ENCODE measurements at regions not wholly inside any gene's neighbourhood (a gene's known extent, or its start where the extent isn't known, plus 50 kb on each side); places are given as distances from the start of the nearest gene placed in this dataset.
A peak's percentile ranks its signal among the peaks of the same experiment; 100 is the strongest.

DNA sequence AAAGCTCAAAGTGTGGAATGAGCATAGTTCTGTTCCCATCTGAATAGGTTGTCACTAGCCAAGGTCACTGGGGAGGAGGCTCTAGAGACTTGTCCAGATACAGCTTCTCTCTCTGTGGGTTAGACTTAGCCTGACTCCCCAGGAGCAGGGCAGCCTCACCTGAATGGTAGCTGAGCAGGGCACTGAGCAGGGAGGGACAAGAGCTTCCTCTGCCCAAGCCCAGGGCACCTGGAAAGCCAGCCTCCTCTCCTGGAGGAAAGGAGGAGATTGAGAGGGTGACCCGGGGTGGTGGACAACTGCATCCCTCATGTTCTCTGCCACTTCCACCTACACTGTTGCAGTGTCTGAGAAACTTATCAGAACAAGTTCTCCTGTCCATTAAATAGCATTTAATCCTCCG lies 59.0 kb upstream of the F3 start:
- TF ChIP-seq, protein P1, sequence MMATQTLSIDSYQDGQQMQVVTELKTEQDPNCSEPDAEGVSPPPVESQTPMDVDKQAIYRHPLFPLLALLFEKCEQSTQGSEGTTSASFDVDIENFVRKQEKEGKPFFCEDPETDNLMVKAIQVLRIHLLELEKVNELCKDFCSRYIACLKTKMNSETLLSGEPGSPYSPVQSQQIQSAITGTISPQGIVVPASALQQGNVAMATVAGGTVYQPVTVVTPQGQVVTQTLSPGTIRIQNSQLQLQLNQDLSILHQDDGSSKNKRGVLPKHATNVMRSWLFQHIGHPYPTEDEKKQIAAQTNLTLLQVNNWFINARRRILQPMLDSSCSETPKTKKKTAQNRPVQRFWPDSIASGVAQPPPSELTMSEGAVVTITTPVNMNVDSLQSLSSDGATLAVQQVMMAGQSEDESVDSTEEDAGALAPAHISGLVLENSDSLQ (IDR thresholded peaks at IDR 0.05): no peak
- TF ChIP-seq ZNF384 (IDR thresholded peaks at IDR 0.05): no peak
- TF ChIP-seq CTBP1 (IDR thresholded peaks at IDR 0.05; ENCODE audit: borderline replicate concordance): no peak
- no peak for TF ChIP-seq FOXM1 (IDR thresholded peaks at IDR 0.05; ENCODE audit: borderline replicate concordance)
- no peak for TF ChIP-seq ARNT (IDR thresholded peaks at IDR 0.05)
- no peak for TF ChIP-seq NFRKB (IDR thresholded peaks at IDR 0.05)
- TF ChIP-seq SP1 (IDR thresholded peaks at IDR 0.05): no peak
- TF ChIP-seq SUZ12 (IDR thresholded peaks at IDR 0.05): no peak
- TF ChIP-seq ELF4 (IDR thresholded peaks at IDR 0.05): no peak
- TF ChIP-seq FOXK2 (IDR thresholded peaks at IDR 0.05): no peak
- TF ChIP-seq FOXA1 (IDR thresholded peaks at IDR 0.05): no peak
- TF ChIP-seq BHLHE40 (IDR thresholded peaks at IDR 0.05; ENCODE audit: borderline replicate concordance): no peak
- CTCF ChIA-PET: interaction anchor here (1.2 kb wide), 1 partner anchor 12 kb away, joined by 3 read pairs; no protein-coding TSS in a partner anchor
- POLR2A ChIA-PET: no interaction called here
- no peak for DNase-seq (ENCODE audit: extremely low spot score)

DNA sequence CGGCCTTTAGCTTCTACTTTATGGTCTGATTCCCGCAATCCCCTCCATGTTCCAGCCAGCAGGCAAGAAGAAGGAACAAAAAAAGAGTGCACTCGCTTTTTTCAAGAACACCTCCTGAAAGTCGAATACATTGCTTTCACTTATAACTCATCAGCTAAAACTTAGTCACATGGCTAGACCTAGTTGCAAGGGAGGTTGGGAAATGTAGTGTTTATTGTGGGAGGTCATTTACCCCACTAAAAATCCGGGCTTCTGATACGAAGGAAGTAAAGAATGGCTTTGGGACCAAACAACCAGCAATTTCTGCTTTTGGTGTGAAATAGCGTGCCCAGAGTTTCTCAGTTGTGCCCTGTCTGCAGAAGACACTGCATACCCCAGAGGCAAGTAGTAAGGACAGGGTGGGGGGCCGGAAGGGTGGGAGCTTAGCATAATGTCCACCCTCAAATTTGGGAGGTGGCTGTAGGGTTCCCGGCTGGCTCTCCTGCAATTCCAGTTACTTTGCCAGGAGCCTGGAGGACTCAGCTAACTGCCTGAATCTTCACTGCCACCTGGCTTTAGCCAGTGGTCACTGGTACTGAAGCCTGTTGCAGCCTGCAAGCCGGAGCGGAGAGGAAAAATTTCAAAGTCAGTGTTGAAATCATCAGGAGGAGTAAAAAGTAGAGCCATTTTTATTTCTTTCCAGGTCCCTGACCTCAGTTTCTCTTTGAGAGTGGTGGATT lies 57.7 kb upstream of the F3 start:
- CTCF ChIA-PET: interaction anchor here (1.2 kb wide), 1 partner anchor 11 kb away, joined by 3 read pairs; no protein-coding TSS in a partner anchor

DNA sequence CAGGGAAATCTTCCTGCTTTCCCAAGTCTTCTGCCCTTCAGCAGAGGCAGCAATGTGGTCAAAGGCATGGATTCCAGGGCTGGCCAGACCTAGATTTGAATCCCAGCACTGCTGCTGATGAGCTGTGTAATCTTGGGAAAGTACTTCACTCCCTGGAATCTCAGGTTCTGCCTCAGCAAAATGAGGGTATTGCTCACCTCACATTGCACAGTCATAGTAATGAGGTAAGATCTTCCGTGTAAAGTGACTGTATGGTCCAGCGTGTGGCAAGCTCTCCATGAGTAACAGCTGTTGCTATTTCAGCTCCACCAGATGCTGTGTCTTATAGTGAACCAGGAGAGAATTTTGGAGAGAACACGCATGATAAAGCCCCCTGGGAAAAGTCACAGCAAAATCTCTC lies 56.1 kb upstream of the F3 start:
- CTCF ChIA-PET: no interaction called here
- DNase-seq (ENCODE audit: extremely low spot score): no peak
- POLR2A ChIA-PET: no interaction called here
- TF ChIP-seq FOXK2 (IDR thresholded peaks at IDR 0.05) (no peak), NFRKB (IDR thresholded peaks at IDR 0.05) (no peak), ELF4 (IDR thresholded peaks at IDR 0.05) (no peak), HDGF (IDR thresholded peaks at IDR 0.05; ENCODE audit: borderline replicate concordance) (no peak), TARDBP (IDR thresholded peaks at IDR 0.05) (no peak), SUZ12 (IDR thresholded peaks at IDR 0.05) (no peak), ZNF384 (IDR thresholded peaks at IDR 0.05) (no peak), FOXM1 (IDR thresholded peaks at IDR 0.05; ENCODE audit: borderline replicate concordance) (no peak), ARNT (IDR thresholded peaks at IDR 0.05) (no peak), SP1 (IDR thresholded peaks at IDR 0.05) (no peak), BHLHE40 (IDR thresholded peaks at IDR 0.05; ENCODE audit: borderline replicate concordance) (no peak), FOXA1 (IDR thresholded peaks at IDR 0.05) (no peak), CTBP1 (IDR thresholded peaks at IDR 0.05; ENCODE audit: borderline replicate concordance) (no peak), LEF1 (IDR thresholded peaks at IDR 0.05; ENCODE audit: borderline replicate concordance) (no peak), L3MBTL2 (conservative IDR thresholded peaks at IDR 0.05) (no peak)
- TF ChIP-seq, protein P1 (IDR thresholded peaks at IDR 0.05): no peak

More for the DNA sequence above, 57.7 kb upstream of the F3 start:
- TF ChIP-seq SP1 (IDR thresholded peaks at IDR 0.05) (no peak), FOXK2 (IDR thresholded peaks at IDR 0.05) (no peak), TARDBP (IDR thresholded peaks at IDR 0.05) (no peak), L3MBTL2 (conservative IDR thresholded peaks at IDR 0.05) (no peak), ELF4 (IDR thresholded peaks at IDR 0.05) (no peak), CTBP1 (IDR thresholded peaks at IDR 0.05; ENCODE audit: borderline replicate concordance) (no peak), HDGF (IDR thresholded peaks at IDR 0.05; ENCODE audit: borderline replicate concordance) (no peak), BHLHE40 (IDR thresholded peaks at IDR 0.05; ENCODE audit: borderline replicate concordance) (no peak), ARNT (IDR thresholded peaks at IDR 0.05) (no peak), FOXM1 (IDR thresholded peaks at IDR 0.05; ENCODE audit: borderline replicate concordance) (no peak), FOXA1 (IDR thresholded peaks at IDR 0.05) (no peak), LEF1 (IDR thresholded peaks at IDR 0.05; ENCODE audit: borderline replicate concordance) (no peak), SUZ12 (IDR thresholded peaks at IDR 0.05) (no peak), NFRKB (IDR thresholded peaks at IDR 0.05) (no peak), ZNF384 (IDR thresholded peaks at IDR 0.05) (no peak)
- TF ChIP-seq, protein P1 (IDR thresholded peaks at IDR 0.05): no peak
- POLR2A ChIA-PET: no interaction called here
- no peak for DNase-seq (ENCODE audit: extremely low spot score)

DNA sequence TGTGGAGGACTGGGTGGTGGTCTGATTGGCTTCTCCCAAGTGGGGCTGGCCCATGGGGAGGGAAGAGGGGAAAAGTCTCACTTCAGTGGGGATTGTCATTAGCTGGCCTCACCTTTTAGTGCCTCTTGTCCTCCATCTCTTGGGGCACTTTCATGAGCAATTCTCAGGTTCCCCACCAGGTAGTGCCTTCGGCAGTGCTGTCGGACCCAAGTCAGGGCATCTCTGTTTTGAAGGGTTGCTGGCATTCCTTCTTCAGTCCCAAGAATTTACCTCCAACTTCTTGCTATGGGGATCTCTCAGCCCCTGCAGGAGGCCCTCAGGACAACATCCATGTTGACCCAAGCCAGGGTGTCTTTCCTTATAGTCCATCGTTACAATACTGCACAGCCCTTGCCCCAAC lies 54.7 kb upstream of the F3 start:
- DNase-seq (ENCODE audit: extremely low spot score): no peak
- TF ChIP-seq LEF1 (IDR thresholded peaks at IDR 0.05; ENCODE audit: borderline replicate concordance) (no peak), FOXA1 (IDR thresholded peaks at IDR 0.05) (no peak), FOXK2 (IDR thresholded peaks at IDR 0.05) (no peak), ZNF384 (IDR thresholded peaks at IDR 0.05) (no peak), ARNT (IDR thresholded peaks at IDR 0.05) (no peak), HDGF (IDR thresholded peaks at IDR 0.05; ENCODE audit: borderline replicate concordance) (no peak), ELF4 (IDR thresholded peaks at IDR 0.05) (no peak), NFRKB (IDR thresholded peaks at IDR 0.05) (no peak), BHLHE40 (IDR thresholded peaks at IDR 0.05; ENCODE audit: borderline replicate concordance) (no peak), CTBP1 (IDR thresholded peaks at IDR 0.05; ENCODE audit: borderline replicate concordance) (no peak), SP1 (IDR thresholded peaks at IDR 0.05) (no peak), L3MBTL2 (conservative IDR thresholded peaks at IDR 0.05) (no peak), SUZ12 (IDR thresholded peaks at IDR 0.05) (no peak), TARDBP (IDR thresholded peaks at IDR 0.05) (no peak), FOXM1 (IDR thresholded peaks at IDR 0.05; ENCODE audit: borderline replicate concordance) (no peak)
- TF ChIP-seq, protein P1 (IDR thresholded peaks at IDR 0.05): no peak
- POLR2A ChIA-PET: no interaction called here
- CTCF ChIA-PET: no interaction called here

DNA sequence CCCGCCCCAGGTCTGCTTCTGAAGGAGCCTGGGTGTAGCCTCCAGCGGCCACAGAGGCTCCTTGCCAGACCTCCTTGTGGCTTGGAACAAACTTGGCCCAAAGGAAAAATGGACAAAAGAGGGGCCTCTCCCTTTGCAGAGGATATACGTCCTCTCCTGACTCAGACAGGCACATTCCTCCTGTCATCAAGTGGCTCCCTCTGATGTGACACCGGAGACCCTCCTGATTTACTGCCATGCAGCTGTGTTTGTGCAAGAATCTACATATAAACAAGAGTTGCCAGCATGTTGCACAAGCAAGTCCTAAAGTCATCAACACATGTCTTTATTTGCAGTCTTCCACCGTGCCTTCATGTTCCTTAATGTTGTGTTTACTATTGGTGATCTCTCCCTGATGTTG lies 54.1 kb upstream of the F3 start:
- no peak for DNase-seq (ENCODE audit: extremely low spot score)
- CTCF ChIA-PET: no interaction called here
- POLR2A ChIA-PET: no interaction called here
- TF ChIP-seq ELF4 (IDR thresholded peaks at IDR 0.05): no peak
- no peak for TF ChIP-seq FOXM1 (IDR thresholded peaks at IDR 0.05; ENCODE audit: borderline replicate concordance)
- TF ChIP-seq LEF1 (IDR thresholded peaks at IDR 0.05; ENCODE audit: borderline replicate concordance): no peak
- no peak for TF ChIP-seq L3MBTL2 (conservative IDR thresholded peaks at IDR 0.05)
- TF ChIP-seq, protein P1 (IDR thresholded peaks at IDR 0.05): peak; percentile 35; the same call in 1 of the 2 replicates
